Right lobe of liver (tissue), 4 donors: ENCODE measurements at regions not wholly inside any gene's neighbourhood (a gene's known extent, or its start where the extent isn't known, plus 50 kb on each side); places are given as distances from the start of the nearest gene placed in this dataset.

Experiments used
- CTCF ChIP-seq, 4 donors: fragments of 200-600 bp in 3 of 4; fragments of 450-650 bp in 1 of 4; IDR thresholded peaks; one replicate each; pipeline versions ENCODE4 v1.5.1 to v1.8.0; 2016 to 2022; ENCODE audit warnings: antibody characterized with exemption in 4 of 4, mild to moderate bottlenecking in 2 of 4
- POLR2A ChIP-seq: fragments of 450-650 bp; IDR thresholded peaks from one replicate; pipeline ENCODE4 v1.6.1; 2017; ENCODE audit warnings: antibody characterized with exemption, mild to moderate bottlenecking
- donor health status: DM: no; HTN: no; CAD: no.
- donor health status: DM: no; HTN: no; CAD: no.
- donor health status: DM: no; HTN: yes; CAD: no.

DNA sequence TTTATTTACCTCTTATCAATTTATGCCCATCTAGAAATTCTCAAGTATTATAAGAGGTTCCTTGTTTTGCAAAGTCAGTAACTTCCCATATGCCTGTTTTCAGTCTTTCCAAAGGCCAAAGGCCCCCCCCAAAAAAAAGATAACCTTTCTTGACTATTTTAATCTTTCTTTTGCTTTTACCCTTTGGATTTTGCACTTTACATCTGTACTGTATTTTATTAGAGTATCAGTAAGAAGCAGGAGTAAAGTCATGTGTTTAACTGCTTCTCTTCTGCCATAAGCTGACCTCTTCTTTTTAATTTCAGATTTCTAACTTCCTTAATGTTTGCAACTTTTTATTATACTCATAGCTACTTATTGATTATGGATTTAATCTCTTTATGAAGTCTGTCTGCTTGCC lies 716.4 kb upstream of the NOVA1 start:
- TF ChIP-seq CTCF (IDR thresholded peaks at IDR 0.05) (no peak), POLR2A (no peak)
